AG09319 (cell line): ENCODE measurements at regions not wholly inside any gene's neighbourhood (a gene's known extent, or its start where the extent isn't known, plus 50 kb on each side); places are given as distances from the start of the nearest gene placed in this dataset.

Source experiments
- DNase-seq: peaks from one replicate; pipeline ENCODE4 v3.0.0-alpha.2; 2010; ENCODE audit warnings: low read depth; ENCODE audit errors: extremely low read depth
- TF ChIP-seq, protein P1 (sequence below): IDR thresholded peaks from 2 replicates; pipeline ENCODE4 v1.5.1; 2011; ENCODE audit warnings: low read depth, mild to moderate bottlenecking, inconsistent platforms, low read length, moderate library complexity

DNA sequence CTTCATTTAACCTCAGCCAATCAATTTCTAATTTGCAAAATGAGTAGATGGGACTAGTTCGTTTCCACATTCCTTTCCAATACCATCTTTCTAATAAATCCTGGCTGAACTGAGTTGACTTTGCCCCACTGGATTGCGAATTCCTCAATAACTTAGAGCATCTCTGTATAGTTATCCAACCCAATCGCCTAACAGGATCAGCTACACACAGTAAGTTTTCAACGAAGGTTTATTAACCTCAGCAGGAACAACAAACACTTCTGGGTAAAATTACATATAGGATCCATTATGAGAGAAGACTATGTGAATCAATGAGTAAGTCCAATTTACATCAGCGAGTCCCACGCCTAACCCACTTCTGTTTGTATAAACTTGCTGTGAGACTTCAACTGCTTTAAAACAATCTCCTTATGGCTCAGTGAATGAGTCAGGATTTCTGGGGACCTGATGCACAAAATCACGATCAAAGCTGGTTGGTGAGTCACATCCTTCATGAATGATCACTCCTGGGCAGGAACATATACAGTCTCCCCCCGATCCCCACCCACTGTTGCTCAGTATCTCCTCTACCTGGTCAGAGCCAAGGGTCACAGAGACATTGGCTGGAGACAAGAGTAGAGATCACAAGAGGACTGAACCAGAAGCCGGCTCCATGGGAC, 142.8 kb downstream of the EDEM1 start:
- TF ChIP-seq, protein P1, sequence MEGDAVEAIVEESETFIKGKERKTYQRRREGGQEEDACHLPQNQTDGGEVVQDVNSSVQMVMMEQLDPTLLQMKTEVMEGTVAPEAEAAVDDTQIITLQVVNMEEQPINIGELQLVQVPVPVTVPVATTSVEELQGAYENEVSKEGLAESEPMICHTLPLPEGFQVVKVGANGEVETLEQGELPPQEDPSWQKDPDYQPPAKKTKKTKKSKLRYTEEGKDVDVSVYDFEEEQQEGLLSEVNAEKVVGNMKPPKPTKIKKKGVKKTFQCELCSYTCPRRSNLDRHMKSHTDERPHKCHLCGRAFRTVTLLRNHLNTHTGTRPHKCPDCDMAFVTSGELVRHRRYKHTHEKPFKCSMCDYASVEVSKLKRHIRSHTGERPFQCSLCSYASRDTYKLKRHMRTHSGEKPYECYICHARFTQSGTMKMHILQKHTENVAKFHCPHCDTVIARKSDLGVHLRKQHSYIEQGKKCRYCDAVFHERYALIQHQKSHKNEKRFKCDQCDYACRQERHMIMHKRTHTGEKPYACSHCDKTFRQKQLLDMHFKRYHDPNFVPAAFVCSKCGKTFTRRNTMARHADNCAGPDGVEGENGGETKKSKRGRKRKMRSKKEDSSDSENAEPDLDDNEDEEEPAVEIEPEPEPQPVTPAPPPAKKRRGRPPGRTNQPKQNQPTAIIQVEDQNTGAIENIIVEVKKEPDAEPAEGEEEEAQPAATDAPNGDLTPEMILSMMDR: no peak
- DNase-seq: no peak

DNA sequence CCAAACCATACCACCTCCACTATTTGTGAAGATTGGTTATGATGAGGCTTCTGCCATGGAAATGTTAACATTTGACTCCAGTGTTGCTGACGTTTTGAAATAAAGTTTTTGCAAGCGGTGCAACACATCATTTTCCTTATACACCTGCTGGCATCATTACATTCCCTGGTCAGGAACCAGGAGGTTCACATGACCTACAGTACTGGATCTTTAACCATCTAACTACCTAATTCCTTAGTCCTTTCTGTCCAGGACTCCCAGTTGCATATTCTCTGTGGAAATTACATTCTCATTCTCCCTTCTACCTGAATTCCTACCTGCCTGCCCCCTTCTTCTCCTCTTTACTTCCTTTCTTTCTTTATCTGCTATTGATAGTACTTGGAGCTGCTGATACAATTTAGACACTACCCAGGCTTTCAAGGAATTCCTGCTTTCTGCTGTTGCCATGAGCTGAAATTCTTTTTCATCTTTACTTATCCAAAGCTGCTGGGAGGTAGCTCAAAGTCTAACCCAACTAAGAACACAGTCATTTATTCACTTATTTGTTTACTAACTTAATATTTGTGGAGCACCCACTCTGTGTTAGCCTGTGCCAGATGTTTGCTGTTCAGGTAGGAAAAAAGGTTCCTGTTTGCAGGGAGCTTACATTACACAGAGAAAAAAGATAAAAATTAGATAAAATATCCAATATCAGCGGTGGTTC, 144.2 kb downstream of the EDEM1 start:
- TF ChIP-seq, protein P1: no peak
- DNase-seq: no peak

DNA sequence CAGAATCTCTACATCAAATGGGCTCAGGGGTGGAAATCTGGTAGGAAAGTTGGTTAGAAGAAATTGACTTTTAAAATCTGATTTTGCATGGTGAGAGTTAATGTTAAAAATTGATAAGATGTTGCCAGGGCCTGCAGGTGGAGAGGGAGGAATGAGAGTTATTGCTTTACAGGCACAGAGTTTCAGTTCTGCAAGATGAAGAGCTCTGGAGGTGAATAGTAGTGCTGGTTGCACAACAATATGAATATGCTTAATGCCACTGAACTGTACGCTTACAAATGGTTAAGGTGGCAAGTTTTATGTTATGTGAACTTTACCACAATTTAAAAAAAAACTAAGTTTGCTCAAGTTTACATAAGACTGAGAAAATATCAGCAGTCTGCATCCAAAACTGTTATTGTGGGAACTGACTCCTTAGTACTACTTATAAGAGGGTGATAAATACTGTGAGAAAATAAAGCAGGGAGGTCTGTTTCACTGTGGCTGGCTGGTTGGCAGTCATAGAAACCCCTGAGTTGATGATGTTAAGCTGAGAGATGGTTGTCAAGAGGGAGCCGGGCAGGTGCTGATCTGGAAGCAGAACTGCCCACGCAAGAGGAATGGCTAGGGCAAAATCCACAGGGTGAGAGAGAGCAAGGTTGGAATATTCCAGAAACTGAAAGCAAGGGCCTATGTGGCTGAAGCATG, 144.9 kb downstream of the EDEM1 start:
- TF ChIP-seq, protein P1: no peak
- DNase-seq: no peak

DNA sequence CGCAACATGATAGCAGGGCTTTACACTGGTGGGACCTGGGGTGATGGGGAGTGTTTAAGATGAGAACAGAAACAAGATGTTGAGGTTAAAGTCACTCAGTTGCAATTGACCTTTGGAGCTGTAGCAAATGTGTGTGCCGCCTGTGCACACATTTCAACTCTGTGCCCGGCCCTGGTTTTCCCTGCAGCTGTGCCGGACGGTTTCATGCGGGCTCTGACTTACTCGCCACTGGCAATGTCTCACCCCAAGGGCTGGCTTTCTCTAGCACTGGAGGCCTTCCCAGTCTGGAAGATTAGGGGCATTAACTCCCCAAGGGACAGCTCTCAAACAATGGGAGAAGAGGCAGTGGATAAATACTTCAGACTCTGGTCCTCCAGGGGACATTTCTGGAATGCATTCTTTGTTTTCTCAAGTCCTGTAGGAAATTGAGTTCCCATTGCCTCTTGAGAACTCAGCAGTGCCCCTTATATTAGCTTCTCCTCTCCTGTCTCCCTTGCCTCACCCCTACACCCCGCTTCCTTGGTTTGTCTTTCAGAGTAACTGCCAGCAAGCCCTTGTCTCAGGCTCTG, 152.5 kb downstream of the EDEM1 start:
- TF ChIP-seq, protein P1: no peak
- no peak for DNase-seq

DNA sequence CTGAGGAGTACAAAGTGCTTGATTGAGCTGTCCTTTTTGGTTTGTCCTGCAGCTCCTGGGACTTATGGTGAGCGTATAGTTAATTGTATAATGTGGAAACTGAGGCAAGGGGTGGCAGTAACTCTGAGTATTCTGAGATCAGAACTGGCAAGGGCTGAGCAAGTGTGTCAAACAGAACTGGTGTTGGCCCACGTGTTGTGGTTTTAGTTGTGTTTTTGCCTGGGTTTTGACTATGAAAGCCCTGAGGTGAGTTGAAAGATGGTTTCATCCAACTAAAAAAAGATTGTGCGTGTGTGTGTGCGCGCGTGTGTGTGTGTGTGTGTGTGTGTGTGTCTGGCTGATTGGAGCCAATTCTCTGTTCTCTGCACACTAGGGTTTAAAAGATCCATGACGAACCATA, 154.1 kb downstream of the EDEM1 start:
- DNase-seq: no peak
- TF ChIP-seq, protein P1: no peak

DNA sequence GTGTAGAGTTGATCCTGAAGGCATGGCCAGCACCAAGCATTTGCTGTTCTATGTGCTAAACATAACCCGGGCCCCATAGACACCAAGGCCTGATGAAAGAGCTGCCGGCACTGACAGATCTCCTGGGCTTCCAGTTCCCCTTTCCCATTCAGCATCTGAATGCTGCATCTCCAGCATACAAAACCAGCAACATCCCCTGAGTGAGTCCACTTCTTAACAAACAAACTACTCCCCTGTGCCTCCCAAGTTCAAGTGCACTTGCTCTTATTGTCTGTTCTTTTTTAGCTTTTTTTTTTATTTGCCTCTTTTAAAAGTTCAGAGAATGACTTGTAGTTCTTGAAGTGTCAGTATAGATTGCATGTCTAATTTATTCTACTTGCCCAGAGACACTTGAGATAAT, 156.0 kb downstream of the EDEM1 start:
- TF ChIP-seq, protein P1: no peak
- DNase-seq: no peak

DNA sequence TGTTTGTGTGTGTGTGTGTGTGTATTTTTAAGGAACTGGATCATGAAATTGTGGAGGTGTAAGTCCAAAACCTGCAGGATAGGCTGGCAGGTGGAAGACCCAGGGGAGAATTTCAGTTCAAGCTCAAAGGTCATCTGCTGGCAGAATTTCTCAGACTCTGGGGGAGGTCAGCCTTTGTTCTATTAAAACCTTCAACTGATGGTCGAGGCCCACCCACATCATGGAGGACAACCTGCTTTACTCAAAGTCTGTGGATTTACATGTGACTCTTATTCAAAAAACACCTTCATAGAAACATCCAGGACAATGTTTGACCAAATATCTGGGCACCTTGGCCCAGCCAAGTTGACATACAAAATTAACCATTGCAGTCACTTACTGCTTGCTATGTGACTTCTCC, 157.2 kb downstream of the EDEM1 start:
- no peak for DNase-seq
- TF ChIP-seq, protein P1: no peak
